Glutamatergic neuron (in vitro differentiated cells): ENCODE measurements at regions not wholly inside any gene's neighbourhood (a gene's known extent, or its start where the extent isn't known, plus 50 kb on each side); places are given as distances from the start of the nearest gene placed in this dataset.

Experiments used
- DNase-seq: peaks from one replicate; pipeline ENCODE4 v3.0.0; 2022
- H3K27ac Mint-ChIP-seq: one replicate; pipeline ENCODE4 v1.8.0; 2020; ENCODE audit warnings: mild to moderate bottlenecking, mixed read lengths, inconsistent platforms; ENCODE audit not compliant: unreplicated experiment
- H3K27me3 Mint-ChIP-seq: one replicate; pipeline ENCODE4 v1.8.0; 2020; ENCODE audit warnings: mild to moderate bottlenecking, moderate library complexity, mixed read lengths, inconsistent platforms; ENCODE audit not compliant: unreplicated experiment
- H3K36me3 Mint-ChIP-seq: one replicate; pipeline ENCODE4 v1.8.0; 2020; ENCODE audit warnings: mild to moderate bottlenecking, mixed read lengths, inconsistent platforms; ENCODE audit not compliant: unreplicated experiment
- H3K4me1 Mint-ChIP-seq: one replicate; pipeline ENCODE4 v1.8.0; 2020; ENCODE audit warnings: mild to moderate bottlenecking, low read depth, mixed read lengths, inconsistent platforms; ENCODE audit not compliant: unreplicated experiment
- H3K4me3 Mint-ChIP-seq: one replicate; pipeline ENCODE4 v1.8.0; 2020; ENCODE audit warnings: mild to moderate bottlenecking, mixed read lengths, inconsistent platforms; ENCODE audit not compliant: unreplicated experiment
- H3K9me3 Mint-ChIP-seq: one replicate; pipeline ENCODE4 v1.8.0; 2020; ENCODE audit warnings: mild to moderate bottlenecking, moderate library complexity, mixed read lengths, inconsistent platforms; ENCODE audit not compliant: unreplicated experiment
- CTCF ChIP-seq: fragments of 200-600 bp; sonication (generic); IDR thresholded peaks from one replicate; pipeline ENCODE4 v1.5.0; 2021; ENCODE audit not compliant: partially characterized antibody, unreplicated experiment

GRCh38 chr12:60112763-60113162 lies 516.9 kb downstream of the SLC16A7 start:
- Mint-ChIP-seq H3K36me3 (no peaks in the 10 kb centered on the region), H3K27me3 (no peaks in the 10 kb centered on the region), H3K4me1 (no peaks in the 10 kb centered on the region), H3K27ac (no peak overlapping the region), H3K9me3 (no peaks in the 10 kb centered on the region), H3K4me3 (no peak overlapping the region)
- DNase-seq: no peak
- no peak for TF ChIP-seq CTCF

DNA sequence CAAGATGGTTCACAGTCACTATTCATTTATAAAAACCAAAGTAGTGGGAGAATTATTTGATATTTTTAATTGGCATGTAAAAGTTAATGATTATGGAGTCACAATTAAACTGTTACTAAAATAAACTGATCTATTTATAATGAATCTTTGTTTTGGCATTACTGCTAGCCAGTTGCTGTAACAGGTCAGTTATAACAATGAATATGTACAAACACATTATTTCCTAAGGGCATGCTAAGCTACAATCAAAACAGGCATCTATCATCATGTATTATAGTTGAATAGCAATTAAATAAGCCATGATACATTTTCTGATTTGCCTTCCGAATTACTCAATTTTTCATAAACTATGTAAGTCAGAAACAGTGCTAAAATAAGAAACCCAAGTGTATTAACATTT lies 518.3 kb downstream of the SLC16A7 start:
- Mint-ChIP-seq H3K27me3 (no peaks in the 10 kb centered on the region), H3K27ac (no peak overlapping the region), H3K9me3 (no peaks in the 10 kb centered on the region), H3K36me3 (no peaks in the 10 kb centered on the region), H3K4me1 (no peaks in the 10 kb centered on the region), H3K4me3 (no peak overlapping the region)
- TF ChIP-seq CTCF: no peak
- DNase-seq: no peak

- no peak overlapping the region for H3K27ac Mint-ChIP-seq
Observed at GRCh38 chr12:60119327-60119726, 523.5 kb downstream of the SLC16A7 start.

GRCh38 chr12:60120199-60120598 lies 524.4 kb downstream of the SLC16A7 start:
- H3K27ac Mint-ChIP-seq: no peak overlapping the region
- peaks cover 1% of the 10 kb centered on the region for H3K36me3 Mint-ChIP-seq
- no peaks in the 10 kb centered on the region for H3K27me3 Mint-ChIP-seq
- no peak for DNase-seq
- H3K4me3 Mint-ChIP-seq: no peak overlapping the region
- no peaks in the 10 kb centered on the region for H3K4me1 Mint-ChIP-seq
- no peak for TF ChIP-seq CTCF
- H3K9me3 Mint-ChIP-seq: no peaks in the 10 kb centered on the region

More at GRCh38 chr12:60119327-60119726, 523.5 kb downstream of the SLC16A7 start:
- no peaks in the 10 kb centered on the region for H3K36me3 Mint-ChIP-seq
- no peaks in the 10 kb centered on the region for H3K9me3 Mint-ChIP-seq
- no peak for DNase-seq
- H3K4me1 Mint-ChIP-seq: no peaks in the 10 kb centered on the region
- no peak for TF ChIP-seq CTCF
- no peaks in the 10 kb centered on the region for H3K27me3 Mint-ChIP-seq
- H3K4me3 Mint-ChIP-seq: no peak overlapping the region

DNA sequence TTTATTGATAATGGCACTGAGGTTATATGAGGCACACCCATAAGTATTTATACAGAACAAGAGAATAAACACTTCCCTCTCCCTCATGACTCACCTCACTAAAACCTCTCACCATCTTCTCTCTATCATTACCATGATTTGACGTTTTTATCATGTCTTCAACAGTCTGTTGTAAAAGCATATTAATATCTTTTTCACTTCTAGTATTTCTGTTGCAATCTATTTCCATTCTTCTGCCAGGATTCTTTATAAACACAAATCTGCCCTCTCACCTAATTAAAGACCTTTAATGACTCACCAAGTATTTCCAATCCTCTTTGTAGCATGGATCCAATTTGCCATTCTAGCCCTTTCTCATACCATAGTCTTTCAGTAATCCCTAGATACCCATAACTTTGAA lies 527.7 kb downstream of the SLC16A7 start:
- Mint-ChIP-seq H3K36me3 (peaks cover 10% of the 10 kb centered on the region), H3K27me3 (no peaks in the 10 kb centered on the region), H3K4me3 (no peak overlapping the region), H3K9me3 (peaks cover 2% of the 10 kb centered on the region), H3K4me1 (no peaks in the 10 kb centered on the region), H3K27ac (no peak overlapping the region)
- no peak for TF ChIP-seq CTCF
- no peak for DNase-seq
